GM04504 (cell line): ENCODE measurements at regions not wholly inside any gene's neighbourhood (a gene's known extent, or its start where the extent isn't known, plus 50 kb on each side); places are given as distances from the start of the nearest gene placed in this dataset.
A peak's percentile ranks its signal among the peaks of the same experiment; 100 is the strongest.
"Not testable (repeated sequence)": the region's sequence is repeated elsewhere in the genome, so short reads cannot be mapped to it uniquely, and the experiment has no call there.

Source experiments
- DNase-seq: peaks from one replicate; pipeline ENCODE4 v3.0.0-alpha.2; 2012; ENCODE audit warnings: low read depth

- not testable (repeated sequence) for DNase-seq
Measured at GRCh38 chr1:101123904-101124303, 98.3 kb upstream of the DPH5 start.

- no peak for DNase-seq
Measured at GRCh38 chr1:101122452-101123166, 97.0 kb upstream of the DPH5 start.

- DNase-seq: no peak
Measured at GRCh38 chr1:101121975-101122374, 96.4 kb upstream of the DPH5 start.

- DNase-seq: no peak
Measured at GRCh38 chr1:101121504-101121903, 95.9 kb upstream of the DPH5 start.

DNA sequence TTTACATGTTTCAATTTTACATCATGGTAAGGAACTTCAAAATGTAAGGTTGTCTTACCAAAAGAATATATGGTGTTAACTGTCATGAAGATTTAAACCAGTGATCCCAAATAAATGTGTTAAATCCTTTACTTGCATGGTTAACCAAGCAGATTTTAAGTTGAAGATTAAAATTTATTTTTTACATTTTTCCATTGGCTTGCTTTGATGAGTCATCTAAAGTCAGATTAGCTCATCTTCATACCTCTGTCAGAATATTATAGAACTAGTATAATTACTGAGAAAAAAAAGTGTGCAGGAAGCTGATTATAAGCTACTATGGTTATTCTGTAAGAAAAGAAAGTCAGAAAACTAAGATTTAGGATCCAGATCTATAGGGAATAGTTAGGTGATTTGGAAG lies 95.3 kb upstream of the DPH5 start:
- DNase-seq: no peak

DNA sequence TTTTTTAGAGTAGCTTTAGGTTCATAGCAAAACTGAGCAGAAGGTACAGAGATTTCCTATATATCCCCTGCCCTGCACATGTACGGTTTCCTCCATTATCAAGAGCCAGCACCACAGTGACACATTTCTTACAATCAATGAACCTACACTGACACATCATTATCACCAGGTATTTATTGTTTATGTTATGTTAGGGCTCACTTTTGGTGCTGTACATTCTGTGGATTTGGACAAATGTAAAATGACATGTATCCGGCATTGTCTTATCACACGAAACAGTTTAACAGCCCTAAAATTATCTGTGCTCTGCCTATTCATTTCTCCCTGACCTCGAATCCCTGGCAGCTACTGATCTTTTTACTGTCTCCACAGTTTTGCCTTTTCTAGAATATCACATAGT lies 93.7 kb upstream of the DPH5 start:
- no peak for DNase-seq

GRCh38 chr1:101116006-101116405 lies 90.4 kb upstream of the DPH5 start:
- no peak for DNase-seq

- no peak for DNase-seq
Measured at GRCh38 chr1:101115112-101115511, 89.5 kb upstream of the DPH5 start.

DNA sequence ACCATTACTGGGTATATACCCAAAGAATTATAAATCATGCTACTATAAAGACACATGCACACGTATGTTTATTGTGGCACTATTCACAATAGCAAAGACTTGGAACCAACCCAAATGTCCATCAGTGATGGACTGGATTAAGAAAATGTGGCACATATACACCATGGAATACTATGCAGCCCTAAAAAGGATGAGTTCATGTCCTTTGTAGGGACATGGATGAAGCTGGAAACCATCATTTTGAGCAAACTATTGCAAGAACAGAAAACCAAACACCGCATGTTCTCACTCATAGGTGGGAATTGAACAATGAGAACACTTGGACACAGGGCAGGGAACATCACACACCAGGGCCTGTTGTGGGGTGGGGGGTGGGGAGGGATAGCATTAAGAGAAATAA lies 88.5 kb upstream of the DPH5 start:
- not testable (repeated sequence) for DNase-seq

- DNase-seq: no peak
Measured at GRCh38 chr1:101112051-101112780, 86.6 kb upstream of the DPH5 start.

DNA sequence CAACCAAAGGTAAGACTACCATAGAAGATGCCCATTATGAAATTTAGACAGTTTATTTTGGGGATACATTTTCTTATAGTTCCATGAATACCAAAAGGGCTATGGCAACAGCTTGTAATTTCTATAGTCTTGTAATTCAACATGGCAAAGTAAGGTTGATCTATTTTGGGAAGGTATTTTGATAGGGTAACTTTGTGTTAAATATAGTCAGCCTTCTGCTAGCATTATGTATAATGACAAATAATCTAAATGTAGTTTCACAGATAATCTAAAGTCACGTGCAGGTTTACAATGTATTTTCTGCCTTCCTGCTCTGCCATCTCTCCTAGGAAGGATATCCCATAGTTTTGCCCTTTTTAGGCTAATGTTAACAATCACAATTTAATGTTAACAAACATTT lies 85.9 kb upstream of the DPH5 start:
- DNase-seq: no peak

DNA sequence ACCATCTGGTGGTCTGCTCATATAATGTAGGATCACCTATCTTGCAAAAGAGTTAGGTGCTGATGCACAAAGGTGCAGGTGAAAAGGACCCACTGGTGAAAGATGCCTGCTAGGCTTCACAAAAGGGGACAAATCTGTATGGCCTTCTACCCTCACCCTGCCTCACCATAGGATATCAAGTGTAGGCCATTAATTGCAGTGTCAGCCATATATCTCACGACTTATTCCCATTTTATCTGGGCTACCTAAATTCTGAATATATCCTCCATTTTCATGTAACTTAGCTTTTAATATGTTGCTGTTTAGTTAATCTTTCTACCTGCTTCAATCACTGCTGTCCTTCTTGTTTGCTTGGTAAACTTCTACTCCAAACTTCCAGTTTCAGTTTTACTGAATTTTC lies 84.2 kb upstream of the DPH5 start:
- DNase-seq: no peak

GRCh38 chr1:101108111-101108500 lies 82.5 kb upstream of the DPH5 start:
- no peak for DNase-seq

DNA sequence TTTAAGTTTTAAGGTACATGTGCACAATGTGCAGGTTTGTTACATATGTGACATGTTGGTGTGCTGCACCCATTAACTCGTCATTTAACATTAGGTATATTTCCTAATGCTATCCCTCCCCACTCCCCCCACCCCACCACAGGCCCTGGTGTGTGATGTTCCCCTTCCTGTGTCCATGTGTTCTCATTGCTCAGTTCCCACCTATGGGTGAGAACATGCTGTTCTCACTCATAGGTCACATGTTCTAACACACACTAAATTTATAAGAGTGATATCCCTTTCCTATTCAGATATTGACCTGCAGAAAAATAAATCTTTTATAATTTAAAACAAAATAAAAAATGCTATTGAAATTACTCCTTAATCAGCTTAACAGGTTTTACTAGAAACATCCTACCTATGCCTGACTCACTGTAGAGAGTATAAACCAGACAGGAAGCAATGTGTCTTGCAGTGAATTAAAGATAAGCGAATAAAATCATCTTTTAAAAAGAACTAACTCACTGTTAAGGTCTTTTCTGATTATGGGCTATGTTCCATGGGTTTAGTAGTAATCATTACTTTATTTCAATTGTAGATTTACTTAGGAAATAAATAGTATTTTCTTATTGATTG lies 82.0 kb upstream of the DPH5 start:
- DNase-seq: no peak

GRCh38 chr1:101105877-101106276 lies 80.3 kb upstream of the DPH5 start:
- peak; percentile 21 for DNase-seq

DNA sequence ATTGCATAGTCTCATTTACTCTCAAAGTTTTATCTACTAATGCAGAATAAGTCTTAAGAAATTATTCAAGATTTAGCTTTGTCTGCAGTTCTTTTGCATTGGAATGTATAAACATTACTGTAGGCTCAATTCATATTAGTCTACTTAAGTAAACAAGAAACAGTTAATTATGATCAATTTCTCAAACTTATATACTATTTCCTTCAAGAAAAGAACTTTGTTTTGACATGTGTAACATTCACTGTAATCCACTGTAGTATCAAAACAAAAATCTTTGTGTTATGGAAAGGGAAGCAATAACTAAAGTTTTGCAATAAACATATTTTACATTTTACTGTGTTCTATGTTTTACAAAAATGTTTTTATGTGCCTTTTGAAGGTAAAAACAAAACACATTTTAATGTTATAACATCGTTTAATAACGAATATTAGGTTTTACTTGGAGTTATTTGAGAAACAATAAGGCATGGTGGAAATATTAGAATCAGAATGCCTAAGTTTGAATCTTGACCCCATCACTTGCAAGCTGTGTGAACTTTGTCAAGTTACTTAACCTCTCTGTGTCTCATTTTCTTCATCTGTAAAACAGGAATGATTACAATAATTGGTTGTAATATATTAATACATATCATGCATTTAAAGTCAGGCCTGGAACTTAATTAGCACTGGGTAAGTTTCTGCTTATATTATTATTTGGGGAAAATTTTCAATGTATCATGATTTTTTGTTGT lies 77.0 kb upstream of the DPH5 start:
- no peak for DNase-seq

DNA sequence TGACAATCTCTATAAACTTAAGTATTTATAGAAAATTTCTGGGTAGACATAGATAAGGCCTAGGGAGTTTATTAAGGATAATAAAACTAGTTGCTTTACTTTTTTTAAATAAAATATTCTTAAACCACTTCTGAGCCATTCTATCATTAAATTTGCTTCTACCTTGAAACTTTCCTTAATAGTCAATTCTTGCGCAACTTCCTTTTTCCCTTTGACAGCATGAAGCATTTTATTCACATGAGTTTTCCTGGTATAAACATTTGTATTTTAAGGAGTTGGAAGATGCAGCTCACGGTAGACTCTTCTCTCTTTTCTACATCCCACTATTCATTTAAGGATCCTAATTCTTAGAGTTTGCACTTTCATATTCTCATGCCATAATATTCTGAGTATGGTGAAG lies 75.8 kb upstream of the DPH5 start:
- no peak for DNase-seq

GRCh38 chr1:101100674-101101073 lies 75.1 kb upstream of the DPH5 start:
- no peak for DNase-seq

DNA sequence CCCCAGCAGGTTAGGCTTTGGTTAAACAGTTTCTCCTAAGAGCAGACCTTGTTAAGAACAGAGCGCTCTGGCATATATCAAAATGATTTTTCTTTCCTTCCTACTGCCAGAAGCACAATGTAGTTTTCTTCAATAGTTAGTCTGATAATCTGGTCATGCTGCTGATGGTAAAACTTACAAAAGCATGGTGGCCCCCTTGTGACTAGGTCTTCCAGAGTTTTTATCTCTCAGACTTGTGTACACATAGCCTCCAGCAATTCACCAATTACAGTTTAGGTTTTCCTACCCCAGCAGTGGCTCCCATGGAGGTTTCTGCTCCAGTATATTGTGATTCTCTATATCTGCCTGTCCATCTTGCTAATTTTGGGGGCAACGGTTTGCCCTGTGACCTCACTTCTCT lies 73.3 kb upstream of the DPH5 start:
- no peak for DNase-seq

GRCh38 chr1:101098327-101098726 lies 72.7 kb upstream of the DPH5 start:
- no peak for DNase-seq

- DNase-seq: no peak
Measured at GRCh38 chr1:101089613-101090338, 64.2 kb upstream of the DPH5 start.

- DNase-seq: no peak
Measured at GRCh38 chr1:101088431-101088830, 62.8 kb upstream of the DPH5 start.
